ENCODE measurements at regions not wholly inside any gene's neighbourhood (a gene's known extent, or its start where the extent isn't known, plus 50 kb on each side); places are given as distances from the start of the nearest gene placed in this dataset.

- no peaks in the 10 kb centered on the region for H3K4me1 ChIP-seq
- TF ChIP-seq CTCF (IDR thresholded peaks at IDR 0.05; ENCODE audit: insufficient read depth in 1 of 2, low read depth in 1 of 2, low read length in 1 of 2, severe bottlenecking in 1 of 2, unreplicated experiment in 1 of 2): no peak
- no peaks in the 10 kb centered on the region for H3K27me3 ChIP-seq (replicated peaks; ENCODE audit: control insufficient read depth, insufficient read depth, low read length)
- Mint-ChIP-seq H3K27ac (ENCODE audit: unreplicated experiment) (no peak overlapping the region), H3K4me1 (ENCODE audit: low read depth, unreplicated experiment) (no peaks in the 10 kb centered on the region), H3K27me3 (ENCODE audit: insufficient read depth, unreplicated experiment) (no peaks in the 10 kb centered on the region), H3K9me3 (ENCODE audit: unreplicated experiment) (peaks cover 10% of the 10 kb centered on the region), H3K36me3 (ENCODE audit: insufficient read depth, unreplicated experiment) (no peaks in the 10 kb centered on the region), H3K4me3 (ENCODE audit: unreplicated experiment) (no peak overlapping the region)
- no peaks in the 10 kb centered on the region for H3K9me3 ChIP-seq
- POLR2A ChIA-PET: no interaction called here
- H3K4me3 ChIP-seq (ENCODE audit: low read depth, low read length): no peak overlapping the region
- intact Hi-C loops (cut with micrococcal nuclease; ENCODE audit: unreplicated experiment): no loop called here
- CTCF ChIA-PET: no interaction called here
- BruUV-seq (replicated peaks): no TSS peak
- H3K36me3 ChIP-seq (ENCODE audit: control insufficient read depth, insufficient read depth, low read length): no peaks in the 10 kb centered on the region
- no peak for DNase-seq
These were observed 102.8 kb upstream of the JARID2 start for GRCh38 chr6:15143086-15143485.

GRCh38 chr6:15143540-15143939 is 102.3 kb upstream of the JARID2 start:
- no TSS peak for BruUV-seq (replicated peaks)
- H3K36me3 ChIP-seq (ENCODE audit: control insufficient read depth, insufficient read depth, low read length): no peaks in the 10 kb centered on the region
- DNase-seq: no peak
- H3K27me3 ChIP-seq (replicated peaks; ENCODE audit: control insufficient read depth, insufficient read depth, low read length): no peaks in the 10 kb centered on the region
- no peaks in the 10 kb centered on the region for H3K36me3 Mint-ChIP-seq (ENCODE audit: insufficient read depth, unreplicated experiment)
- no peak overlapping the region for H3K4me3 ChIP-seq (ENCODE audit: low read depth, low read length)
- H3K4me3 Mint-ChIP-seq (ENCODE audit: unreplicated experiment): no peak overlapping the region
- H3K9me3 ChIP-seq: no peaks in the 10 kb centered on the region
- TF ChIP-seq CTCF (IDR thresholded peaks at IDR 0.05; ENCODE audit: insufficient read depth in 1 of 2, low read depth in 1 of 2, low read length in 1 of 2, severe bottlenecking in 1 of 2, unreplicated experiment in 1 of 2): no peak
- H3K4me1 ChIP-seq: no peaks in the 10 kb centered on the region
- intact Hi-C loops (cut with micrococcal nuclease; ENCODE audit: unreplicated experiment): no loop called here
- H3K27ac Mint-ChIP-seq (ENCODE audit: unreplicated experiment): no peak overlapping the region
- CTCF ChIA-PET: no interaction called here
- peaks cover 2% of the 10 kb centered on the region for H3K4me1 Mint-ChIP-seq (ENCODE audit: low read depth, unreplicated experiment)
- H3K27me3 Mint-ChIP-seq (ENCODE audit: insufficient read depth, unreplicated experiment): no peaks in the 10 kb centered on the region
- POLR2A ChIA-PET: no interaction called here
- H3K9me3 Mint-ChIP-seq (ENCODE audit: unreplicated experiment): peaks cover 10% of the 10 kb centered on the region

GRCh38 chr6:15145821-15146220 is 100.0 kb upstream of the JARID2 start:
- H3K36me3 ChIP-seq (ENCODE audit: control insufficient read depth, insufficient read depth, low read length): no peaks in the 10 kb centered on the region
- no peaks in the 10 kb centered on the region for H3K27me3 ChIP-seq (replicated peaks; ENCODE audit: control insufficient read depth, insufficient read depth, low read length)
- H3K9me3 Mint-ChIP-seq (ENCODE audit: unreplicated experiment): peaks cover 10% of the 10 kb centered on the region
- no peak overlapping the region for H3K27ac Mint-ChIP-seq (ENCODE audit: unreplicated experiment)
- no peaks in the 10 kb centered on the region for H3K9me3 ChIP-seq
- CTCF ChIA-PET: no interaction called here
- H3K4me3 ChIP-seq (ENCODE audit: low read depth, low read length): no peak overlapping the region
- no peak for DNase-seq
- H3K4me3 Mint-ChIP-seq (ENCODE audit: unreplicated experiment): no peak overlapping the region
- no peaks in the 10 kb centered on the region for H3K36me3 Mint-ChIP-seq (ENCODE audit: insufficient read depth, unreplicated experiment)
- no peaks in the 10 kb centered on the region for H3K27me3 Mint-ChIP-seq (ENCODE audit: insufficient read depth, unreplicated experiment)
- no peak for TF ChIP-seq CTCF (IDR thresholded peaks at IDR 0.05; ENCODE audit: insufficient read depth in 1 of 2, low read depth in 1 of 2, low read length in 1 of 2, severe bottlenecking in 1 of 2, unreplicated experiment in 1 of 2)
- BruUV-seq (replicated peaks): no TSS peak
- H3K4me1 Mint-ChIP-seq (ENCODE audit: low read depth, unreplicated experiment): peaks cover 7% of the 10 kb centered on the region
- intact Hi-C loops (cut with micrococcal nuclease; ENCODE audit: unreplicated experiment): no loop called here
- POLR2A ChIA-PET: no interaction called here
- no peaks in the 10 kb centered on the region for H3K4me1 ChIP-seq

Data from Caco-2 (cell line).